RWPE1 (cell line): ENCODE measurements at regions not wholly inside any gene's neighbourhood (a gene's known extent, or its start where the extent isn't known, plus 50 kb on each side); places are given as distances from the start of the nearest gene placed in this dataset.

Source experiments
- CTCF ChIA-PET: fragments of 350-600 bp; sonication (Branson Sonifier 250); formaldehyde crosslinking; extraction: SDS; loops from one replicate; lab custom pipeline; 2021; lab: Yijun Ruan, JAX
- POLR2A ChIA-PET: fragments of 400-600 bp; formaldehyde crosslinking; extraction: SDS; loops from one replicate; lab custom pipeline; 2020; ENCODE audit warnings: antibody characterized with exemption; ENCODE audit not compliant: low non-redundant PET; lab: Yijun Ruan, JAX
- DNase-seq: peaks from one replicate; pipeline ENCODE4 v3.0.0; 2012; ENCODE audit warnings: low spot score
- H3K27ac ChIP-seq: fragments of 450-650 bp; 2 replicates; pipeline ENCODE4 v1.5.1; 2017
- CTCF ChIP-seq: fragments of 450-650 bp; conservative IDR thresholded peaks from 2 replicates; pipeline ENCODE4 v1.5.1; 2017; ENCODE audit warnings: low read depth, mild to moderate bottlenecking

GRCh38 chr9:107216329-107216728 is 66.8 kb upstream of the RAD23B start:
- ChIA-PET CTCF (no interaction called here), POLR2A (no interaction called here)
- TF ChIP-seq CTCF, result no peak

GRCh38 chr9:107218829-107219485 is 64.1 kb upstream of the RAD23B start:
- ChIA-PET CTCF (interaction anchor here (0.6 to 1.2 kb wide), 3 partner anchors 122 to 1473 kb away, joined by 3 read pairs; no protein-coding TSS in a partner anchor), POLR2A (no interaction called here)
- TF ChIP-seq CTCF, result no peak
- H3K27ac ChIP-seq, result no peak overlapping the region
- DNase-seq, result no peak

More at GRCh38 chr9:107216329-107216728, 66.8 kb upstream of the RAD23B start:
- H3K27ac ChIP-seq, result no peak overlapping the region
- DNase-seq, result no peak

GRCh38 chr9:107219486-107220077 is 63.5 kb upstream of the RAD23B start:
- POLR2A ChIA-PET, result no interaction called here
- no peak overlapping the region for H3K27ac ChIP-seq
- CTCF ChIA-PET, result interaction anchor here (0.8 to 1.2 kb wide), 3 partner anchors 53 to 1316 kb away, joined by 3 read pairs; no protein-coding TSS in a partner anchor
- no peak for TF ChIP-seq CTCF
- DNase-seq, result no peak

GRCh38 chr9:107221321-107221720 is 61.8 kb upstream of the RAD23B start:
- DNase-seq, result no peak
- POLR2A ChIA-PET, result no interaction called here
- no peak for TF ChIP-seq CTCF
- no peak overlapping the region for H3K27ac ChIP-seq
- CTCF ChIA-PET, result interaction anchor here (1.0 kb wide), 1 partner anchor 11 kb away, joined by 4 read pairs; no protein-coding TSS in a partner anchor

DNA sequence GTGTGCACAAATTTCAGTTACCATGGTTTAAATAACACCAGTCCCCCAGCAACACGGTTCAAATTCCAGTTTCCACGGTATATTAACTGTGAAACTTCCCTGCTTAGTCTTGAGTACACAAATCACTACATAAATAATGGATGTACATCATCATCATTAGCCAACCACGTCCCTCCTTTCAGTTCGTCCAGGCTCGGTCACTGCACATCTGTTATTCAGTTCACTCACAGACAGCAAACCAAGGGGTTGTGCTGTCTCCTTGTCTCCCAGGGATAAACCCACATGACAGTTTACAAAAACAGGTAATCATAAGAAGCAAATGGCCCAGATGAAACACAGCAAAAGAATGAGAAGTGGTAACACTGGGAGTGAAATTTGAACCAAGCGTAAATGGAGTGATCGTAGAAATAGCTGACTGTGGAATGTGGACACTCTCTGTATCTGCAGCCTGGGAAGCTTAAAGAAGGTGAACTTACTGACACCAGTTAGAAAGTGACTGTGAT is 61.0 kb upstream of the RAD23B start:
- ChIA-PET POLR2A (no interaction called here), CTCF (interaction anchor here (0.6 to 1.1 kb wide), 4 partner anchors 10 to 120 kb away, joined by 3 to 4 read pairs (median 4); no protein-coding TSS in a partner anchor)
- TF ChIP-seq CTCF, result no peak
- H3K27ac ChIP-seq, result no peak overlapping the region
- no peak for DNase-seq

GRCh38 chr9:107223381-107223780 is 59.7 kb upstream of the RAD23B start:
- ChIA-PET CTCF (interaction anchor here (0.8 to 1.1 kb wide), 2 partner anchors 12 to 118 kb away, joined by 4 to 8 read pairs; no protein-coding TSS in a partner anchor), POLR2A (interaction anchor here (0.5 kb wide), 1 partner anchor 74 kb away, joined by 4 read pairs; no protein-coding TSS in a partner anchor)
- DNase-seq, result no peak
- no peak overlapping the region for H3K27ac ChIP-seq
- TF ChIP-seq CTCF, result no peak
